GM03348 (cell line): ENCODE measurements at regions not wholly inside any gene's neighbourhood (a gene's known extent, or its start where the extent isn't known, plus 50 kb on each side); places are given as distances from the start of the nearest gene placed in this dataset.
A peak's percentile ranks its signal among the peaks of the same experiment; 100 is the strongest.
"Not testable (repeated sequence)": the region's sequence is repeated elsewhere in the genome, so short reads cannot be mapped to it uniquely, and the experiment has no call there.

Experiments used
- DNase-seq: peaks from one replicate; pipeline ENCODE4 v3.0.0; 2012; ENCODE audit warnings: low spot score

DNA sequence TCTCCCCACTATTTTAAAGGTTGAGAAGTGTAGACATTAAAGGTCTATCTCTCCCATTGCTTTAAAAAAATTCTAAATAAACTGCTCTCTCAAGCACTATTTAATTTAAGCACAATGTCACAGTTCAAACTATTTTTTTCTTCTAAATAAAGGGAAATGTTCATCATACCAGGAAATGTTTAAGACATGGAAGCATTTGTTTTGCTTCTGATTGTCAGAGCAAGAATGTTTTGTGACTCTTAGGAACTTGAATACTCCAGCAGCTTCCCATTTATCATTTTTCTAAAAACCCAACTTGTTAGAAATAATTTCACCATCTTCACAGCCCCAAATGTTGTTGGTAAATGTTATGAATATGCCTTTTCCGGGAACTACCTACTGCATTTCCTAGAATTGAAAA, 121.8 kb upstream of the NTF3 start:
- no peak for DNase-seq

DNA sequence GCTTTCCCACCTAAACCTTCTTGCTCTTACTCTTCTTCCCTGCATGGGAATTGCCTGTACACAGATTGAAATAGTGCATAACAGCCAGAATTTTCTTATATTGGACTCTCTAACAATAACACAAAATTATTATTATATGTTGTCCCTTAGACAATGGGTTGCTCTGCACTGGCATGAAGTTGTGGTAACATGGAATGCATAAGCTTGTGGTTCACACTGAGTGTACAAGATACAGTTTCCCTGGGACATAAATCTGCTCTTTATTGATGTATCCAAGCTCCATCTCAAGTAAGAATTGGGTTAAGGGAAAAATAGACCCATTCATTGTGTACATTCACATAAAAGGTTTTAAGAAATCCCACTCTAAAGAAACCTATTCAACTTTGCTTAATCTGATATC, 114.4 kb upstream of the NTF3 start:
- DNase-seq: no peak

DNA sequence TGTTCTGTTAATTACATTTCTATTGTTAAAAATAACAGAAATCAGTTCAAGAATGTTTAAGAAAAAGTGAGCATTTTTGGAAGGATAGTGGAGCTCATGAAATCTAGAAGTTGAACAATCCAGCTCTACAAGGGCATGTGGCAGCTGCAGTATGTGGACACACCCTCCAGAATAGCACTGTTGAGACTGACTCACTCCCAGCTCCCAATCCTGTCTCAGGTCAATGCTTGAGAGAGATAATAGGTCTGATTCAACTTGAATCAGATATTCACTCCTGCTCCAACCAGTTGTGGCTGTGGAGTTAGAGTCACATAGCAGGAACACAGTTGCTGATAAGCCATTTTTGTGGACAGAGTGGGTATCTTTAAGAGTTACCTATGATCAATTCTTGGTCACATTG, 113.0 kb upstream of the NTF3 start:
- DNase-seq: peak; percentile 74

DNA sequence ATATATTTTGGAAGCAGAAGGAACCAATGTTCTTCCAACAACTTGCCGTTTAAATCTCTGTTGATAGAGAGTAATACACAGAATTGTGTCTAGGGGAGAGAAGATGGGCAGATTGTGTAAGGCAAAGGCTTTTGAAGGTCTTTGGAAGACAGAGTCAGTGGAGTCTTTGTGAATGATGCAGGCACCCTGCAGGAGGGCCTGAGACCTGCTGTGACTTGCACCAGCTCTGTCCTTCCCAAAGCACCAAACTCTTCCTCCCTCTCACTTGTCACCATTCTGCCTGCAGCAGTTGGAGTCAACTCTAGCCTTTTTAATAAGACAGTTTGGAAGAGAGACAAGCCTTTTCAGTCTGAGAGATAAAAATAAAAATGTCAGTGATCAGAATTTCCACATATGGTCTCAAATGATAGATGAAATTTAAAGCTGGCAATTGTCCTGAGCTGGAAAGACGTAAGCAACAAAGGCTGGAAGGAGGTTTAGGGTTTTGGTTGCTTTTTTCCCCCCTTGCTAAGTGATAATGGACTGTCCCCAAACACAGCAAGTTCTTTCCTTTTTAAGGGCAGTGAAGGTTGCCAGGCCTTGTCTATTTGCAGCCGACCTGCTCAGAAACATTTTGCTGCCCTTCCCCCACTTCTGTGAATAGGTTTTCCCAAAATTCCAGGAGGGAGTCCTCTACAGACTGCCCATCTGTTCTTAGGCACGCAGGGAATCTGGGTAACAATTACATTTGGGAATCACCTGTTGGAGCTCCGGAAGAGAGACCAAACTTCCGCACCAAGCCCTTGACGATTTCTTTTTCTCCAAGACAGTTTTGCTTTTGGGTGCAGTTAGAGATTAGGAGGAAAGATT, 103.0 kb upstream of the NTF3 start:
- no peak for DNase-seq

DNA sequence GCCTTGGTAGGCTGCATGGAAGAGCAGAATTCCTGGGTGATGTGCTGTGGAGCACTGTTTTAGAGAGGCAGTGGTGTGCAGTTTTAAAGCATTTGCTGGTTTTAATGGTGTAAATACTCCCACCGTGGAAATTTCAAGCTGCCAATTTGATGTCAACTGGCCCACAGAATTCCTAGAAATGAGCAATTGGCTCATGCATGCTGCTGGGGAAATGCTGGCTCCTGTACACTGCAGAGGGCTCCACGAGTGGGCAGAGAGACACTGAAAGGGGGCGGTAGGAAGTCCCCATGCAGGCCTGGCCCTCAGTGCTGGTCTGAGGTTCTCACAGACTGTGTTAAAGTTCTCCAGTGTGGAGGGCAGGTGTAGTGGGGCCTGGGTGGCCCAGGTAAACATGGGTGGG, 99.4 kb upstream of the NTF3 start:
- no peak for DNase-seq

DNA sequence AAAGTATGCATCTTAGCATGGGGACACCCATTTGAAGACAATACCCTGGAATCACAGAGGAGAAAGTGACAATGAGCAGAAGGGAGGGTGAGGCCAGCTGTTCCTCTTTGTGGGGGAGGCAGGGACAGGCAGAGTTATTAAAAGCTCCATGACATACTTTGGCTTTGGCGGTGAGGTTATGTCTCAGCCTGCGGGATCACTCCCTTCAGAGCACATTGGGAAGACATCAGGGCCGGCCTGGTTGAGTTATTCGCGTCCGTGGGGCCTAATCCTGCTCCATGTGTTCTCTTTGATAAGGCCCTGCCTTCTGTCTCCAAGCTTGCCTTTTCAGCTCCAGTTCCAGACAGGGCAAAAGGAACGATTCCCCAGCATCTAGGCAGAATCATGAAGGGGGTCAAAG, 98.8 kb upstream of the NTF3 start:
- DNase-seq: no peak

DNA sequence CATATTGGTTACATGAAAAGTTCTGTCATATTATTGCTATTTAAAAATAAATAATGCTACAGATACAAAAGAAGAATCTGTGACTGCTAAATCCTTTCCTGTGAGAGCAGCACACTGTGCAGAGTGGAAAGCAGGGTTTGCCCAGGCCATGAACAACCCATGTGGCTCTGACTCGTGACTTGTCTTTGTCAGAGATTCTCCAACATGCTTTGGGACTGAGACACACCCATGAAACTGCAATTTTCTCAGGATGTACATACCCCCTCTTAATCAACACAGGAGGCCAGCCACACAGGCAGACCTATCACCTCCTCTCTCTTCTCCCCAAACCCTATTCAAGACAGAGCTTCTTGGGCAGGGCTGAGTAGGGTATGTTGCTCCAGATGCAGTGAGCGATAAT, 96.8 kb upstream of the NTF3 start:
- DNase-seq: no peak

DNA sequence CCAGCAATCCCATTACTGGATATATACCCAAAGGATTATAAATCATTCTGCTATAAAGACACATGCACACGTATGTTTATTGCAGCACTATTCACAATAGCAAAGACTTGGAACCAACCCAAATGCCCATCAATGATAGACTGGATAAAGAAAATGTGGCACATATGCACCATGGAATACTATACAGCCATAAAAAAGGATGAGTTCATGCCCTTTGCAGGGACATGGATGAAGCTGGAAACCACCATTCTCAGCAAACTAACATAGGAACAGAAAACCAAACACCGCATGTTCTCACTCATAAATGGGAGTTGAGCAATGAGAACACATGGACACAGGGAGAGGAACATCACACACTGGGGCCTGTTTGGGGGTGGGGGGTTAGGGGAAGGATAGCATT, 90.8 kb upstream of the NTF3 start:
- not testable (repeated sequence) for DNase-seq

DNA sequence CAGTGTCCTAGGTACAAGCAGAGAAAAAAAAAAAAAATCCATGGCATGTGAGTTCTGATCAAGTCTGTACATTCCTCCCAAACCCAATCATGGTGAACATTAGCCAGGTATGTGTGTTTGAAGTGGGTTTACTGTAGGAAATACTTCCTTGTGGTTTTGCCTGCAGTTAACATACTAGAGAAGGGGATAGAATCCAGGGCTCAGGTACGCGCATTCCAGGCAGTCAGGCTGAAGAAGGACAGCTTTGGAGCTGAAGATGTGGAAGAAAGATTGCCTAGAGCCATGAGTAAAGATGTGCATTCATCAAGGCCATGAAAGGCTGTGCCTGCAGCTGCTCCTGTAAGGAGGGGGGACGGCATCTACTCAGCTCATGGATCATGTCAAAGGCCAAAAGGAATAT, 88.2 kb upstream of the NTF3 start:
- no peak for DNase-seq

DNA sequence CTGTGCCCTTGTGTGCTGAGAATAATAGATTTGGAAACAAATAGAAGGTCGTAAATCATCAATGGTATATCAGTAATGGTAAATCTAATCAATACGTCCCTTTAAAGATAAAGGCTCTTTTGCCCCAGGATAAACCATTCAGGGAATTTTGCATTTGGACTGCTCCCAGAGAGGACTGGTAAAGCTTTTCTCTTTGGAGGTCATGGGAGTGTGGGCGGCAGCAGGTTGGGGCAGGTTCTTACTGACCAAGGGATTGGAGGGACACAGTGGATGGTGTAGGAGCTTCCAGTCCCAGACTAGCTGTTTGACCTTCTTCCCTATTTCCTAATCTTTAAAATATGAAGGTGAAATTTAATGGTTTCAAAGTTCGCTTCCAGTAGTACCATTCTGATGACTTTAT, 87.8 kb upstream of the NTF3 start:
- DNase-seq: no peak

DNA sequence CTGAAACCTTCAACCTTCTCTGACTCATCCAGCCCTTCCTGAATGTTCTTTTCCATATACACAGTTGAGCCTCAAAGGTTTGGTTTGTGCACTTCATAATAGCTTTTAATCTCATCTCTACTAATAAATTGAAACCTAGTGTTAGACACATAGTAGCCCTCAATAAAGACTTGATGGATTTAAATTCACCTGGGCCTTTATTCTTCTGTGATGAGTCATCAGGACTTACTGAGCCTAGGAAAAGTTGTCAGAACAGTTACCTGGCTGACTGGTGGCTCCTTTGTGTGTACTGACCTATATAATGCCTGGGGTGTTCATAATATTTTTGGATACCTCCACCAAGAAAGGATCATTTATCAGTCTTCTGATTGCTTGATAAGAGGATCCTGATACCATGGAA, 86.4 kb upstream of the NTF3 start:
- DNase-seq: no peak

DNA sequence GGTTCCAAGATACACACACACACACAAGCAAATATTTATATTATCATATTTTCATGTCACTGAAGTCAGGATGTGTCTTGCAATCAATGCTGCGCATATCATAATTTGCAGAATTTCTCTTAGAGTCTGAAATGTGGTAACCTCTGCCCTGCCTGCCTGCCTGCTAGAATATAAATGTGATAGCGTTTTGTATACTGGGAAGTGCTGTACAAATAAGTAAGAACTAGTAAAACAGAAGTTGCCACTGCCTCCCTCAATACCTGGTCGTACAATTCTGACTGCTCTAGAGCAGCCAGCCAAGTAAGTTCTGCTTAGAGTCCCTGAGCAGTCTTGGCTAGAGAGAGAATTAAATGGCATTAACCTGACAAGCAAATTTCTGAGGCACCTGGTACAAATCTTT, 83.9 kb upstream of the NTF3 start:
- no peak for DNase-seq

DNA sequence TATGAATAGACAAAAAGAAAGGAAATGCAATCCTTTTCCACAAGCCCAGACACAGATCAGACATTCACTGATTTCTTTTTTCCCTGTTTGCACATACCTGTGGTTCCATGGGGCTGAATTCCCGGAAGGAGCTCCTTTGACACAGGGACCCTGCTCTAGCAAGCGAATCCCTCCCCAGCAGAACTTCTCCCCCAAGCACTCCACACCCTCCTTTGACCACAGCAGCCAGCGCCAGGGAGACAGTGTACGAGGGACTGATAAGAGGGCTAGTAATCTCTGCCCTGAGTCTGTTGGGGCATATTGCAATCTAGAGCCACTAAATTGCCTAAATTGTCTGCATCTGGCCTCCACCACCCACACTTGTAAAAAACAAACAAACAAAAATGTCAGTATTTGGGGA, 83.4 kb upstream of the NTF3 start:
- DNase-seq: no peak

DNA sequence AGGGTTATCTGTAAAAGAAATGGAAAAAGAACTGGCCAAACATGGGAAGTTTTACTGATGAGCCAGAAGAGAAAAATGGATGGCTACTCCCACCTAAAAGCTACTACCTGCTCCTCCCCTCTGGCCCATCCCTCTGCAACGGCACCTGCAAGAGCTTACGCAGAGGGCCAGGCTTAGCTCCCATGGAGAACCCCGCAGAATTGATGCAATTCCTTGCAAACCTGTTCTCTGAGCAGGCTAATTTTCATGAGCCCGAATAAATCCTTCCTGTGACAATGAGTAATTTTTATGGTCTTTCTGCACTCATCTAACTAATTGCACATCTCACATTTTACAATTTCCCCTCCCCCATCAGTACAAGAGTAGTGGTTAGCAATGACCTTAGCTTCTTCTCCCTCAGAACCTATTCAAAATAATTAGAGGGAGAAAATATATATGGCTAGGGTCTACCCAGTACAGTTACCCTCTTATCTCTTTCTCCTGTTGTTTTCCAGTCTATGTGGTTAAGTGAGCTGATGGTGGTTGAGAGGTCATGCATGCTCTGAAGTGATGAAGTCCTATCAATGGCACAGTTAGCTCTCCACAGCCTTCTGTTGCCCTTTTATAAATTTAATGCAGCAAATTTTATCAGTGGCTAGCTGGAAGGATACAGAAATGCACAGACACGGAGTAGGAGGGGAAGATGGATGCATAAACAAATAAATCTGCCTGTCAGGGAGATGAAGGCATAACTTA, 67.7 kb upstream of the NTF3 start:
- no peak for DNase-seq

DNA sequence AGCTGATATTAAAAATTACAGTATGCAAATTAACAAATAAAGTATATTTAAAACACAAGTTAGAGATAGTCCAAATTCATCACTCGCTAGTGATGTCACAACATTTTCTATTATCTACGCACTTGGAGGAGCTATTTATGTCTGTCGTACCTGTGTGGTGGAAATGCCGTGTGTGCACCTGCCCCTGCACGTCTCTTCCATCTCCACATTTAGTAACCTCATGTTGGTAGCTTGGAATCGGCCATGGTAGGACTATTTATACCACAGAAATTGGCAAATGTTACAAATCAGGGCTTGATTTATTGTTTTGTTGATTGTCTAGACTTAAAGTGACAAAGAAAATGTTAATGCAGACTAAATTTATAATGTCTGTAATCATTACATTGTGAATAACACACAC, 62.6 kb upstream of the NTF3 start:
- no peak for DNase-seq

DNA sequence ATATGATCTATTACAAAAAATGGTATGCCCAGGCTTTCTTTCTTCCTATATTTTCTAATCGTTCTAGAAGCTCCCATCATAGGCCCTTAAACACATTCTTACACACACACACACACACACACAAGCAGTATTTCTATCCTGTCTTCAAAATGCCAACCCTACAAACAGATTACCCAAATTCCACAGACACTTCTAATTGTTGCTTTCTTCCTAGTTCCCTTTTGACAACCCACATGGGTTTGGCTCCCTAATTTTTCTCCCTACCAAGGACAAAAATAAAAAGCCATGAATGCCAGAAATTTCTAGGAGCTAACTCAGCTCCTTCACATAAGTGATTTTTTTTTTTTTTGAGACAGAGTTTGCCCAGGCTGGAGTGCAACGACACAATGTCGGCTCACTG, 60.3 kb upstream of the NTF3 start:
- DNase-seq: no peak

DNA sequence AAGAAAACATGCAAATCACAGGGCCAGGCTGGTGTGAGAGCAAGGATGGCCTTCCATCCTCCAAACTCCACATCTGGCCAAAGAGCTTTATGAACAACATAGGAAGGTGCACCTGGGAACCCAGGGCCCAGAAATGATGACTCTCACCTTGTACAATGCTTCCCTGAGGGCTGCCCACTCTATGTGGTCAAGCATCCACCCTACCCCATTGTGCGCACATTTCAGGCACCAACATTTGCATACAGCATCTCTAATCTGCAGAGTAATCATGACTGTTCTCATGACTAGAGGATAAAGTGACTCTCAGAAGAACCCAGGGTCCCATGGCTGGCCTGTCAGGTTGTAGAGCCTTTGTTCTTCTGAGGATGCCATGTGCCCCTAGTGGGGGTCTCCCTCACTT, 57.2 kb upstream of the NTF3 start:
- no peak for DNase-seq

DNA sequence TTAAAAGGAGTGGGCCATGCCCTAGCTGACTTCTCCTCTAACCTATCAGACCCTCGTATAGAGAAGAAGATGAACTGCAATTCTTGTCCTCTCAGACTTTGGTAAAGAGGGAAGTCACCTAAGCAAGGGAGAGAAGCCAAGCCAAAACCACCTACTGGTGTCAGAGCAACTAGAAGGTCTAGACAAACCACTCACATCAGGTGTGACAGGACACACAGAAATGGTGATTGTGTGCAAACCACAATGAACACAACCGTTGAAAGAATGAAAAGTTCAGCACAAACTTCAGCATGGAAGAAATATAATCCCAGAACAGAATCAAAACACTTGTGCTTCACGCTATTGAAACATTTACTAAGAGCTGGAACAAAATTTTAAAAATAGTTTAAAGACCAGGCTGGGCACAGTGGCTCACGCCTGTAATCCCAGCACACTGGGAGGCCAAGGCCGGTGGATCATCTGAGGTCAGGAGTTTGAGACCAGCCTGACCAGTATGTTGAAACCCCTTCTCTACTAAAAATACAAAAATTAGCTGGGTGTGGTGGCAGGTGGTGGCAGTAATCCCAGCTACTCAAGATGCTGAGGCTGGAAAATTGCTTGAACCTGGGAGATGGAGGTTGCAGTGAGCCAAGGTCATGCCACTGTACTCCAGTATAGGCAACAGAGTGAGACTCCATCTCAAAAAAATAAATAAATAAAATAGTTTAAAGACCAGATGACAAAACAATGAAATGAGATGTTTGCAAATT, 56.2 kb upstream of the NTF3 start:
- no peak for DNase-seq

DNA sequence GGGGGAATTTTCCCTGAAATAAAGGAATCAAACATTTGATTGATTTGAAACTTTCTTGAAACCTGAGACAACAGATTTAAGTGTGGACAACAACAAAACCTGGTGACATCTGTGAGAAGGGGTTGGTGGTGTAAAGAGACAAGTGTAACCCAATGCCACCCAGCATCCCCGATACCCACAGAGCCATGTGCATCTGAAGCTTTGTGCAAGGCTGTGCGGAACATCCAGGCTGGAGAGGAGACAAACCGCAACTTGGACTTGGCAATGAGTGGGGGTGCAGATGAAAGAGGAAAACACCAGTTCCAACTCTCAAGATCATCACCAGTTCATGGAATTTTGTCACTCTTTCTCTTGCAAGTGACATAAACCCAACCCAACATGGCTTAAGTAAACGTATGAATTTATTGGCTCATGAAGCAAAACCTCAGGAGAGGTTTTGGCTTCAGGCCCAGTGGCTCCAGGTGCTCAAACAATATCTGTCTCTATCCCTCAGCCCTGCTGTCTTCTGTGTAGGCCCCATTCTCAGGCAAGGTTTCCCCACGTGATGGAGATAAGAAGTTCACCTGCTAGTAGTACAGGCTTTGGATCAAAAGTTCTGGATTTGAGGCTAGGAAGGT, 55.2 kb upstream of the NTF3 start:
- DNase-seq: no peak

DNA sequence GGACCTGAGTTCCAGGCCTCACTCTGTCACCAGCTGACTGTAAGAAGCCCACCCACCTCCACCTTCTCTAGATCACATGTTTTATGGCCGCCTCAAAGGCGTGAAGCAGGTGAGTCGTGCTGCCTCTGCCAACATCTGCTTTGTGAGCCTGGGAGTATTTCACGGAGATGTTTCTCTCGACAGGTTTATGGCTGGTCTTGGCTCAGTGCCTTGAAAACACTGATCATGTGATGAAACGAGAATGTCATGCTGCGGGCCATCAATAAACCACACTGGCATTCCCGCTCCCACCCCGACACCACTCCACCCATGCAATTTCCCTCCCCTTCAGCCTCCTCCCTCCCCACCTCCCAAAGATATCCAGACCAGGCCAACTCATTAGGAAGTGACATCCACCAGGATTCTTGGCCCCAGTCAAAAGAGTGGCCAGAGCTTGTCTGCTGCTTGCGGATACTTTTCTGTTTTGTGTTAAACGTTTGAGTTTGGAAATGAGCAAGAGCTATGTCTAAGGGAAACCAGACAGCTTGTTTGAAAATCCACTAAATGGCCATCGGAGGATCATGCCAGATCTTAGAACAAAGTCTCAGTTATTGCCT, 53.8 kb upstream of the NTF3 start:
- no peak for DNase-seq

DNA sequence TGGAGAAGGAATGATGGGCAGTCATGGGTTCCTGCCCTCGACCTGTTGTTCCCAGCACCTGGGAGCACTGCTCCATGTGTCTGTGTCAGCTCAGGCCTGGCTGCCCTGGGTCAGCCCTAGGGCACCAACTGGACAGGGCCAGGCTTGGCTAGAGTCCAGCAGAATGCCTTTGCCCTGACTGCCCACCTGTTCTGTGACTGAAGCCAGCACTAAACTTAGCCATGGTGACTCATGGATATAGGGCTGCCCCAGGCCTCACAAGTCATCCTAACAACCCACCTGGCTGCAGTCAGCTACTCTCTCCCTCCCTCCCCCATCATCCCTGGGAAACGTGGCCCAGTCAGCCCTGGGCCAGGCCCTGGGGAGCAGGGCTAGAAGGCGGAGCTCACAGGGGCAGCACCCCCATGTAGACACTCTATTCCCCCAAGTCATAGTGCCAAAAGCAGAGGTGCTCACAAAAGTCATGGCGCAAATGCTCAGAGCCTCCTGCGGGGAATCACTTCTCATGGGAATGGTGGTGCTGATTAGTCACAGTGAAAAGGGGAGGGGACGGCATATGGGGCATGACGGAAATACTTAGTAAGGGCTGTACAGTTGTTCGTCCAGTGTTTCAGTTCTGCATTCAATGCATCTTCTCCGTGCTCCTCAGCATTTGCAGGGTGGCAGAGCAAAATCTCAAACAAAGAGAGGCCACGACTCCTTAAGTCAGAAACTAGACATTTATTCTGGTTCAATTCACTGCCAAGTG, 52.0 kb upstream of the NTF3 start:
- no peak for DNase-seq
